ENCODE measurements at regions not wholly inside any gene's neighbourhood (a gene's known extent, or its start where the extent isn't known, plus 50 kb on each side); places are given as distances from the start of the nearest gene placed in this dataset.
A peak's percentile ranks its signal among the peaks of the same experiment; 100 is the strongest.

GRCh38 chr4:117326091-117326490 is 240.7 kb upstream of the TRAM1L1 start:
- H3K27me3 ChIP-seq (replicated peaks): no peaks in the 10 kb centered on the region
- peak overlapping the region; percentile 71 for H3K27ac ChIP-seq
- H3K36me3 ChIP-seq (replicated peaks): no peaks in the 10 kb centered on the region
- TF ChIP-seq, protein P1, sequence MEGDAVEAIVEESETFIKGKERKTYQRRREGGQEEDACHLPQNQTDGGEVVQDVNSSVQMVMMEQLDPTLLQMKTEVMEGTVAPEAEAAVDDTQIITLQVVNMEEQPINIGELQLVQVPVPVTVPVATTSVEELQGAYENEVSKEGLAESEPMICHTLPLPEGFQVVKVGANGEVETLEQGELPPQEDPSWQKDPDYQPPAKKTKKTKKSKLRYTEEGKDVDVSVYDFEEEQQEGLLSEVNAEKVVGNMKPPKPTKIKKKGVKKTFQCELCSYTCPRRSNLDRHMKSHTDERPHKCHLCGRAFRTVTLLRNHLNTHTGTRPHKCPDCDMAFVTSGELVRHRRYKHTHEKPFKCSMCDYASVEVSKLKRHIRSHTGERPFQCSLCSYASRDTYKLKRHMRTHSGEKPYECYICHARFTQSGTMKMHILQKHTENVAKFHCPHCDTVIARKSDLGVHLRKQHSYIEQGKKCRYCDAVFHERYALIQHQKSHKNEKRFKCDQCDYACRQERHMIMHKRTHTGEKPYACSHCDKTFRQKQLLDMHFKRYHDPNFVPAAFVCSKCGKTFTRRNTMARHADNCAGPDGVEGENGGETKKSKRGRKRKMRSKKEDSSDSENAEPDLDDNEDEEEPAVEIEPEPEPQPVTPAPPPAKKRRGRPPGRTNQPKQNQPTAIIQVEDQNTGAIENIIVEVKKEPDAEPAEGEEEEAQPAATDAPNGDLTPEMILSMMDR (IDR thresholded peaks at IDR 0.05; ENCODE audit: low read depth, low read length, missing control alignments): no peak
- DNase-seq: no peak
- in situ Hi-C loops (cut with HindIII; ENCODE audit: low pct_ligation_motif_present, low sequenced_read_pairs): no loop called here
- peak overlapping the region; percentile 20 for H3K4me3 ChIP-seq (ENCODE audit: low read depth, low read length)

DNA sequence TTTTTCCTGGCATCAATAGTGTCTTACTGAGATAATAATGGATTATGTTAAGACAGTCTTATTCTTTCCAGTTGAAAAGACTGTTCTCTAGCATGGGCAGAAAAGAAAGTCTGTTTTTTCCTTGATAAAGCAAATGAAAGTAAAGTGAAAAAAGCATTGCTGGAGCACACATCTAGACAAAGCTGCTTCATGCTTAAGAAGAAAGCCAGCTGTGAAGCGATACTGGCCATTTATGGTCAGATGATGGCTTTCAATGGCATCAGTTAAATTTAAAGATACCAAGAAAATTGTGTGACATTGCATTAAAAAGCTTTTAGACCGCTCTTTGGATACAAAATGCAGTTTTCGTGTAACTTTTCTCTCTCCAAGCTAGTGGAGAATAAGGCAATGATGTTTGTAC is 242.1 kb upstream of the TRAM1L1 start:
- in situ Hi-C loops (cut with HindIII; ENCODE audit: low pct_ligation_motif_present, low sequenced_read_pairs): no loop called here
- TF ChIP-seq, protein P1 (IDR thresholded peaks at IDR 0.05; ENCODE audit: low read depth, low read length, missing control alignments): no peak
- Histone ChIP-seq H3K27ac (no peak overlapping the region), H3K4me3 (ENCODE audit: low read depth, low read length) (no peak overlapping the region), H3K36me3 (replicated peaks) (no peaks in the 10 kb centered on the region), H3K27me3 (replicated peaks) (no peaks in the 10 kb centered on the region)
- no peak for DNase-seq

GRCh38 chr4:117328333-117328732 is 243.0 kb upstream of the TRAM1L1 start:
- no peak overlapping the region for H3K27ac ChIP-seq
- TF ChIP-seq, protein P1 (IDR thresholded peaks at IDR 0.05; ENCODE audit: low read depth, low read length, missing control alignments): no peak
- no peaks in the 10 kb centered on the region for H3K36me3 ChIP-seq (replicated peaks)
- DNase-seq: no peak
- H3K27me3 ChIP-seq (replicated peaks): no peaks in the 10 kb centered on the region
- no peak overlapping the region for H3K4me3 ChIP-seq (ENCODE audit: low read depth, low read length)
- in situ Hi-C loops (cut with HindIII; ENCODE audit: low pct_ligation_motif_present, low sequenced_read_pairs): no loop called here

DNA sequence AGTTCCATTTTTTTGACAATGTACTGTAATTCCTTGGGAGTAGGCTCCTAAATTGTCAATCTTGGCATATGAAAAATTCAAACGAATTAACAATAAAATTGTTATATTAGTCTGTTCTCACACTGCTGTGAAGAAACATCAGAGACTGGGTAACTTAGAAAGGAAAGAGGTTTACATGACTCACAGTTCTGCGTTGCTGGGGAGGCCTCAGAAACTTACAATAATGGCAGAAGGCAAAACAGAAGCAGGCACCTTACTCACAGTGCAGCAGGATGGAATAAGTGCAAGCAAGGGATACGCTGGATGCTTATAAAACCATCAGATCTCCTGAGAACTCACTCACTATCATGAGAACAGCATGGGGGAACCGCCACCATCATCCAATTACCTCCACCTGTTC is 246.4 kb upstream of the TRAM1L1 start:
- no peak overlapping the region for H3K4me3 ChIP-seq (ENCODE audit: low read depth, low read length)
- no peak overlapping the region for H3K27ac ChIP-seq
- peak; percentile 4 for DNase-seq
- H3K36me3 ChIP-seq (replicated peaks): no peaks in the 10 kb centered on the region
- no peaks in the 10 kb centered on the region for H3K27me3 ChIP-seq (replicated peaks)
- TF ChIP-seq, protein P1 (IDR thresholded peaks at IDR 0.05; ENCODE audit: low read depth, low read length, missing control alignments): no peak
- in situ Hi-C loops (cut with HindIII; ENCODE audit: low pct_ligation_motif_present, low sequenced_read_pairs): no loop called here

- no peak for DNase-seq
- Histone ChIP-seq H3K36me3 (replicated peaks) (no peaks in the 10 kb centered on the region), H3K4me3 (ENCODE audit: low read depth, low read length) (no peak overlapping the region), H3K27ac (no peak overlapping the region), H3K27me3 (replicated peaks) (no peaks in the 10 kb centered on the region)
- TF ChIP-seq, protein P1 (IDR thresholded peaks at IDR 0.05; ENCODE audit: low read depth, low read length, missing control alignments): no peak
- in situ Hi-C loops (cut with HindIII; ENCODE audit: low pct_ligation_motif_present, low sequenced_read_pairs): no loop called here
Measured at GRCh38 chr4:117334451-117335188, 249.2 kb upstream of the TRAM1L1 start.

GRCh38 chr4:117357437-117357836 is 272.1 kb upstream of the TRAM1L1 start:
- in situ Hi-C loops (cut with HindIII; ENCODE audit: low pct_ligation_motif_present, low sequenced_read_pairs): no loop called here
- DNase-seq: no peak

More at GRCh38 chr4:117357437-117357836, 272.1 kb upstream of the TRAM1L1 start:
- H3K27ac ChIP-seq: no peak overlapping the region
- H3K27me3 ChIP-seq (replicated peaks): no peaks in the 10 kb centered on the region
- TF ChIP-seq, protein P1 (IDR thresholded peaks at IDR 0.05; ENCODE audit: low read depth, low read length, missing control alignments): no peak
- H3K4me3 ChIP-seq (ENCODE audit: low read depth, low read length): no peak overlapping the region
- no peaks in the 10 kb centered on the region for H3K36me3 ChIP-seq (replicated peaks)
